HPDE6-E6E7 (cell line): ENCODE measurements at regions not wholly inside any gene's neighbourhood (a gene's known extent, or its start where the extent isn't known, plus 50 kb on each side); places are given as distances from the start of the nearest gene placed in this dataset.

Experiments used
- DNase-seq: peaks from one replicate; pipeline ENCODE4 v3.0.0; 2011; ENCODE audit warnings: missing footprints; ENCODE audit errors: extremely low spot score

DNA sequence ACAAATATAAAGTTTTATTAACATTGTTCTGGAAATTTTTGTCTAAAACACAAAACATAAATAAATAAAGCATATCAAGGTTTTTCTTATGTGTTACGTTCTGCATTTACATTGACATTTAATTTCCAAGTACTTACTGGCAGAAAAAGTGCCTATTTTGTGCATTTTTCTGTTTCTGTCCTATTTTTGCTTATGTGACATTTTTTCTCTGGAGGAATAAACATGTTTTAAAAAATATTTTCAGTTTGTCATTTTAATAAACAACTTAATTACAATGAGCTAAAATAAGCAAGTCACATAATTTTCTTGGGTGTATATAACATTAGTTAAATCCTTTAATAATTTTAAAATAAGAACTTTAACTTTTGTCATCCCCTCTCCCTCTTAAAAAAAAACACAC is 94.4 kb upstream of the HS3ST5 start:
- DNase-seq = no peak

DNA sequence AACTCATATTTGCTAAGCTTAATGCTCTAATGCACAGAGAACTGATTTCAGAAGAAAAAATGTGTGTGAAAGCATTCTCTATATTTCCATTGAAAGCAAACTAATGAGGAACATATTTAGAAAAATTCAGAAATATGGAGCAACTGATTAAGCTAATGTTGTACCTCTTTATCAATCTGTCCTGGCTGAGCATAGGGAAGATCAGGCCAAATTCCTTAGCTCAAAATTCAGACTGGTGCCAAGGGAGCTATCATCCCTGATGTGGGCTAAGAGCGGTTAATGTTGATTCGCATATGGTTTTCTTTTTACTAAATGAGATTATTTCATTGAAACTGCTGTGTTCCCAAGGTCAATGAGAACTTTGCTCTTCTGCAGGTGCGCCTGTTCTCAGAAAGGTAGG is 93.9 kb upstream of the HS3ST5 start:
- DNase-seq = no peak

DNA sequence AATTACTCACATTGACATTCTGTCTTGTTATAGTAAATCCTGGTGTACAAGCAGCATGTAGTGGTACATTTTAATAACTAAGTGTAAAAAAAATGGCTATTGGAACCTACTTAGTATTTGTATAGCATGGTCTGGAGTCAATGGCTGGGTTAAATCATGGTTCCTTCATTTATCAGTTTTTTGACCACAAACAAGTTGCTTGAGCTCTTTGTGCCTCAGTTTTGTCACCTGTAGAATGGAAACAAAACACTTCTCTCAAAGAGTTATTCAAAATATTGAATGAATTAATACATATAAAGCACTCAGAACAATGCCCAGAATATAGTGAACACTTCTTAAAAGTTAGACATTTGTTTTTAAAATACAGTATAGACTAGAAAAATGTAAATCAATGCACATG is 93.2 kb upstream of the HS3ST5 start:
- DNase-seq = no peak

DNA sequence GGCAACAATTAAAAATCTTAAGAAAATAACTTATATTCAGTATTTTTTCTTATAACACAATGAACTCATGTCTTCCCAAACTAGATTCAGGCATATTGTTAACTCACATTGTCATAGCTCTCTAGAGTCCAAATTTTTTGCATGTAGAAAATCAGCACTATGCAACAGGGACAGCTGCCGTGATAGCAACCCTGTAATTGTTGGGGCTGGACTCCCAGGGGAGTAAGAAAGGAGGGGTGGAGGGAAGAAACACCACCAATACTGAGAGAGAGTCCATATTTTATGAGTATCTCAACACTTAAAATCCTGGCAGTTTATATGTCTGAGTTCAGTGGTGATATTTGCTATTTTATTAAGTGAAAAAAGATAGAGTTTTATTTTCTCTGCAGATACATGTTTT is 89.6 kb upstream of the HS3ST5 start:
- DNase-seq = no peak

DNA sequence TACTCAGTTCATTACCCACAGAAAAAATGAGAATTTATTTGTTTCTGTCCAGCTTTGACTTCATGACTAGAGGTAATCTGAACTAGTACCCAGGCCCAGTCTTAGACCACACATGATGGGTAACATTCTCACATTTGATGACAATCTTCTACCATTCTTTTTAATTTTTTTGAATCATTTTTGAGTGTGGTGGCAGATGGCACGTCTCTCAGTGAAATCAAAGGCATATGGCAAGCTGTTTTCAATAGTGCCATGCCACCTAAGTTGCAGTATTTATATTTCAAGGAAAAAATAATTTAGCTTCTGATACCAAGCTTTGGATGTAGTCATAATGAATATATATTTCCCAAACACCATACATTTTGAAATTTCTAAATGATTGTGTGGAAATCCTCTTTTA is 88.8 kb upstream of the HS3ST5 start:
- no peak for DNase-seq

DNA sequence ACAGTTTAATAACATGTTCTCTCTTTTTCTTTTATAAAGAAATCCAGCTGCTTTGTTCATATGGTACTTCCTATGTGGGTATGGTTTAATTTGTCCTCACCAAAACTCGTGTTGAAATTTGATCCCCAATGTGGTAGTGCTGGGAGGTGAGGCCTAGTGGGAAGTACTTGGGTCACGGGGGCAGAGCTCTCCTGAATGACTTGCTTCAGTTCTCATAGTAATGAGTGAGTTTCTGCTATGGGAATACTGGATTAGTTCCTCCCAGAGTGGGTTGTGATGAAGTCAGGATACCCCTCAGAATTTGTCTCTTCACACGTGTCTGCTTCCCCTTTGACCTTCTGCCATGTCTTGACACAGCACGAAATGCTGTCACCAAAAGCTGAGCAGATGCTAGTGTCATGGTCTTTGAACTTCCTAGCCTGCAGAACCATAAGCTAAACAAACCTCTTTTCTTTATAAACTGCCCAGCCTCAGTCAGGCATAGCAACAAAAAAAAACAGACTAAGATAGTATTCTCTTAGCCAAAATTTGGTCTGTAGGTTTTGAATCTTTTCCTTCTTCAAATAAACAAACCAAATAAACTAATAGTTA is 87.8 kb upstream of the HS3ST5 start:
- DNase-seq = no peak

DNA sequence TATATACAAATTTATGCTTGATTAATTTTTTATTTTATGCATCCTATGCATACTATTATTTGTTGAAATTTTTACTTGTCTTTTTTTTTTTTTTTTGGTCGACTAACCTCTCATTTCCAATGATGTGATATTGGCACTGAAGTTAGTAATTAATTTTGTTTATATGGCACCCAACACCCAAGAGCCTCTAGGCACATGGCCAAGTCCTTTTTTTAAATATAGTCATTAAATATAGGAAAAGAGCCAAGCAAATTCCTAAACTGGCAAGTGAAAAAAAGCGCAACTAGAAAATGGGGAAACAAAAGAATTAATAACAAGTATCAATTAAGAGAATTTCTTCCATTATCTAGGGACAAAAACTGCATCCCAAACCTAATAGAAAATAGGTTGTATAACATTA is 85.5 kb upstream of the HS3ST5 start:
- no peak for DNase-seq

DNA sequence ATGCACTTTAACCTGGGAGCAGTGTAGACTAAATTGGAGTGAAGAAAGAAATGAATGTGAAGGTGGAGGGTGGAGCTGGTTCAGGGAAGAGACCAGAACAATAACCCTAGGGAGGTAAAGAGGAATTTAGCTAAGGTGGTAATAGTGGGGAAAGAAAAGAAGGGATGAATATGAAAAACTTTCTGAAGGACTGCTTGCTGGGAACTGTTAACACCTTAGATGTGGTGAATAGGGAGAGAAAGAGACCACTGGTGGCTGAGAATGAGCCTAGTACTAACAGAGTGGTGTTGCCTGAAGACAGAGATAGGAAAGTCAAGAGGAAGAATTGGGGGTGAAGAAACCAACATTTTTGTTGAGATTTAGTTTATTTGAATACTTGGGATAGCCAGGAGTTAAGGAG is 78.4 kb upstream of the HS3ST5 start:
- no peak for DNase-seq

DNA sequence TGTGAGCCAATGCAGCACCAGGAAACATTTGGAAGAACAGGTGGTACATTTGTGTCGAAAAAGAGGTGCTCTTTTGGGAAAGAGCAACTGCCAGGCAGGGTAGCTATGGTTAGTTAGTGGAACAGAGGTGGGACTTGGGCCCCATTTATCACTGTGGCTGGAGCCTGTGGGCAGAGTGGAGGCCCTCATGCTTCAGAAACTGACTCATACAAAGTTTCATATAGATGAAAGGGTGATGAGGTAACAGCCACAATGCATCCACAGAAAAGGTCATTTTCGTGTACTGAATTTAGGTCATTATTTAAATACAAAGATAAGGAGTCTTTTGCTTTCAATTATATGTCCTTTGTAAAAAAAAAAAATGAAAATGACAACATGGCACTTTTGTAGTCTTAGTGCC is 76.4 kb upstream of the HS3ST5 start:
- peak; percentile 1 for DNase-seq

DNA sequence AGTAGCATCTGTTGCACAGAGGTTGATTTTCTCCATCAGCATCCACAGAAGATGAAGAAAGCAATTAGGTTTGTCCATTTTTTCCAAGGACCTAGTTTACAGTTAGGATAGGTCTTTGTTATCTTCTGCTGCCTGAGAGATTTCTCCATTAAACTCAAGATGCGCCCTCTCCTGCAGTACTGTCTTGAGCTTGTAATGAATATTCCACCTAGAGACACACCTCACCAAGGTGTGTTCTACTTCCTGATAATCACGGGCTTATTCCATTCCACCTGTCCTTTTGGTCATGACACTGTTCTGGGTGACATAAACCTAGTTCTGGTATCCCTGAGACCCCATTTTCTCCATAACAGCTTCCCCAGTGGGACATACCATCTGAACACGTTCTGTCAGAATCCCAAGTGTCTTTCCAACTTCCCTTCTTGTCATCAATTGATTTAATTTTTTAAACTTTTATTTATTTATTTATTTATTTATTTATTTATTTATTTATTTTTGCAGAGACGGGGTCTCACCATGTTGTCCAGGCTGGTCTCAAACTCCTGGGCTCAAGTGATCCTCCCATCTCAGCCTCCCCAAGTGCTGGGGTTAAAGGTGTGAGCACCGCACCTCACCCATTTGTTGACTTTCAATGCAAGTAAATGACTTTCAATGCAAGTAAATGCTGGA is 75.6 kb upstream of the HS3ST5 start:
- no peak for DNase-seq

DNA sequence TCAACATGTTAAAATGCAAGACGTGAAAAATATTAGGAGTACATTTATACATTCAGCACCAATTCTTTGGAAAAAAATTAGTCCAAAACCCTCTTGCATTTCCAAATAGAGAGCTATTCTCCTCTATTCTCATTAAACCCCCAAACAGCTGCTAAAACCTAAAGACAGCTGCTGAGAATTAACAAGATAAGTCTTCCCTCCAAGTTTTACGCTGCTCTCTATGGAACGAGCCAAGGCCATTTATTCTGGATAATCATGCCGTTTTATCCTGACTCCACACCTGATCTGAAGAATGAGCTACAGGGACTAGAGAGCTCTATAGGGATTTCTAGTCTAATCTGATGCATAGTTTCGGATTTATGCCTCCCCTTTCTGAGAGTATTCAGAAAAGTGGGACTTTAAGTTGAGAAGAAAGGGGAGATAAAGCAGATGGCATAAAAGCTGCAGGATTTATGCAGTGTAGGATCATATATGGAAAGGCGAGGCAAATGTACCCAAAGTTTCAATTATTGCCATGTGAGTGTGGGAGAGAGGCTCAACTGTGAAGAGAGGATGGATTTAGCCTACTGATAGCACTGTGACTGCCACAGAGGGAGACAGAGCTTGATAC is 64.7 kb upstream of the HS3ST5 start:
- no peak for DNase-seq

DNA sequence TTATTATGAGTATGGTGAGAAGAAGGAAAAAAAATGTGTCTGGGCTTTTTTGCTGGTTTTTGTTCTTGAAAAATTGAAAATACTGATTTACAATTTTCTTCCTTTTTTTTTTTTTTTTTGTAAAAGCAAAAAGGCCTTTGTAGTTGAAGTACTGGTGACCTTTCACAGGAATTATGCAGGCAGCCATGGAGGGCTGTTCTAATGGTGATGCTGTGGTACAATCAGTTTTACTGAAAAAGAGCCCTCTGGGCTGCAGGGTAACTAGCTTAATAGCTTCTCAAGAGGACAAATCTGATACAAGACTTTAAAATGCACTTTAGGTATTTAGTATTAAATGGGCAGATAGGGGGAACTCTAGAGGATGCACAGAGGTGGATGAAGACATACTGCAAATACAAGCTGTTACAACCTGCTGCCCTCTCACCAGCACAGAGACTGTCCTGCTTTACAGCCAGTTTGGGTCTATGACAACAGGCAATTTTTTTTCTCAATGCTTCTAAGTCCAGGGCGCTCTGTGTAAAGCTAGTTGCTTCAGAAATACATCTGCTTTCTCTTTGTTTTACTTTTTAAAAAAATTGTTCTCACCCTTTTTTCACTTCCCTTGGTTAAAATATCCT is 61.6 kb upstream of the HS3ST5 start:
- DNase-seq = no peak

DNA sequence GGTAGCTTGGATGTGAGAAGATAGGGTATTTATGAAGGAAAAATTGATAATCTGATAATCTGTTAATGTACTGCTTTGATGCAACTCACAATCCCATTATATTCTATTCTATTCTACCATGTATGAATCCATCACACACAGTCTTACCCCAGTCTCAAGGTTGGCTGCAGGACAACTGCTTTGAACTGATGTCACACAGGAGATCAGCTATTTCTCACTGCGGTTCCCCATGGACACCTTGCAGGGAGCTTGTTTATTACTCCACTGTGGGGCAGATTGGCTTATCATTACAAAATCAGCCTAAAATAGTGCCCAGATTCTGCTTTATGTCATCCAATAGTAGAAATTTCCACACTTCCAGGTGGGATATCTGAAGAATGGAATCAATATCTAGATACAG is 61.0 kb upstream of the HS3ST5 start:
- no peak for DNase-seq

DNA sequence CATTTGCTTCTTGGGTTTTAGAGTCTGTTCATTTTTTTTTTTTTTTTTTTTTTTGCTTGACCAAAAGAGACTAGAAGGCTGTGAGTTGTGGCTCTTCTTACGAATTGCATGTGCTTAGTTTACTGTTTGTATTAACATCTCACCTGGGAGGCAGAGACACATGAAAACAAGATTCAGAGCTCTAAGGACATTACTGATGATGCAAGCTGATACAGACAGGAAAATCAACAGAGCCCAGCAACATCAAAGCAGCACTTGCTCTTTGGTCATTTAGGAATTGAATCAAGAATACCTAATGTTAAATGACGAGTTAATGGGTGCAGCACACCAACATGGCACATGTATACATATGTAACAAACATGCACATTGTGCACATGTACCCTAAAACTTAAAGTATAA is 55.7 kb upstream of the HS3ST5 start:
- DNase-seq = no peak
